Panc1 (cell line): ENCODE measurements at regions not wholly inside any gene's neighbourhood (a gene's known extent, or its start where the extent isn't known, plus 50 kb on each side); places are given as distances from the start of the nearest gene placed in this dataset.
A peak's percentile ranks its signal among the peaks of the same experiment; 100 is the strongest.

ENCODE experiments used
- ATAC-seq: fragments of 200-7000 bp; cut with Tn5 transposase; 2 replicates; pipeline ENCODE4 v1.9.1; 2020; ENCODE audit warnings: mild to moderate bottlenecking, moderate library complexity
- BruUV-seq: library from RNA; stranded (reverse); fragments of 400-500 nt; replicated peaks from 2 replicates; lab custom pipeline; 2021; lab: Mats Ljungman, UMichigan
- CTCF ChIA-PET: fragments of 300-600 bp; sonication (Branson Sonifier 250); formaldehyde crosslinking; loops from one replicate; lab custom pipeline; 2022; ENCODE audit warnings: antibody characterized with exemption; lab: Charles Lee
- POLR2A ChIA-PET: fragments of 300-600 bp; sonication (Branson Sonifier 250); formaldehyde crosslinking; loops from one replicate; lab custom pipeline; 2022; ENCODE audit warnings: antibody characterized with exemption; lab: Charles Lee
- DNase-seq: peaks from one replicate; pipeline ENCODE4 v3.0.0-alpha.2; 2010; ENCODE audit warnings: low read depth, low spot score
- H3K27ac ChIP-seq: 2 replicates; pipeline ENCODE4 v1.5.1; 2011; ENCODE audit warnings: mild to moderate bottlenecking, low read length, inconsistent platforms
- H3K27me3 ChIP-seq: fragments of 200-500 bp; sonication (Bioruptor generic); 2 replicates; pipeline ENCODE4 v1.6.0; 2014; ENCODE audit warnings: low read length, inconsistent platforms; ENCODE audit not compliant: control insufficient read depth, insufficient read depth
- H3K36me3 ChIP-seq: fragments of 200-500 bp; sonication (Bioruptor generic); 2 replicates; pipeline ENCODE4 v1.5.1; 2014; ENCODE audit warnings: inconsistent platforms, mild to moderate bottlenecking, low read length, moderate library complexity; ENCODE audit not compliant: control insufficient read depth, insufficient read depth
- H3K4me1 ChIP-seq: 2 replicates; pipeline ENCODE4 v1.5.1; 2011; ENCODE audit warnings: inconsistent platforms, mild to moderate bottlenecking, low read length, moderate library complexity; ENCODE audit not compliant: control insufficient read depth, insufficient read depth
- H3K4me3 ChIP-seq, 2 experiments: 2 replicates each; pipeline ENCODE4 v1.5.1; 2011 to 2012; ENCODE audit warnings: low read depth in 2 of 2, low read length in 2 of 2, mild to moderate bottlenecking in 2 of 2, inconsistent platforms in 1 of 2, moderate library complexity in 1 of 2
- H3K9me3 ChIP-seq: fragments of 200-500 bp; sonication (Bioruptor generic); 2 replicates; pipeline ENCODE4 v1.5.1; 2014; ENCODE audit warnings: low read depth, mild to moderate bottlenecking, inconsistent platforms, low read length, moderate library complexity; ENCODE audit not compliant: control insufficient read depth, insufficient read depth
- POLR2AphosphoS5 ChIP-seq: IDR thresholded peaks from 2 replicates; pipeline ENCODE4 v1.6.1; 2012; ENCODE audit warnings: mild to moderate bottlenecking, low read depth, low read length, moderate library complexity
- SIN3A ChIP-seq: IDR thresholded peaks from 2 replicates; pipeline ENCODE4 v1.6.1; 2012; ENCODE audit warnings: low read depth, mild to moderate bottlenecking, low read length, moderate library complexity, borderline replicate concordance; ENCODE audit not compliant: insufficient read depth
- TCF7L2 ChIP-seq: IDR thresholded peaks from 2 replicates; pipeline ENCODE4 v1.6.1; 2011; ENCODE audit warnings: mild to moderate bottlenecking, low read depth, low read length, inconsistent platforms
- in situ Hi-C: cut with HindIII; loops from 2 replicates; pipeline ENCODE4 v1.10.0; 2016; ENCODE audit warnings: low sequenced_read_pairs, low pct_unique_long_range_greater_than_20kb
- intact Hi-C: fragments of 100-400 bp; cut with micrococcal nuclease; formaldehyde crosslinking; loops from one replicate; pipeline ENCODE4 v1.10.0; 2022; ENCODE audit not compliant: unreplicated experiment
- TF ChIP-seq, protein P1 (sequence below): fragments of 450-650 bp; IDR thresholded peaks from 2 replicates; pipeline ENCODE4 v1.5.1; 2017; ENCODE audit warnings: mild to moderate bottlenecking
- TF ChIP-seq, protein P2 (sequence below), 2 experiments: IDR thresholded peaks; 2 replicates each; pipeline ENCODE4 v1.6.1; 2011 to 2012; ENCODE audit warnings: low read depth in 2 of 2, control low read depth in 1 of 2, low read length in 1 of 2, mild to moderate bottlenecking in 1 of 2, moderate library complexity in 1 of 2; ENCODE audit not compliant: insufficient read depth in 1 of 2

DNA sequence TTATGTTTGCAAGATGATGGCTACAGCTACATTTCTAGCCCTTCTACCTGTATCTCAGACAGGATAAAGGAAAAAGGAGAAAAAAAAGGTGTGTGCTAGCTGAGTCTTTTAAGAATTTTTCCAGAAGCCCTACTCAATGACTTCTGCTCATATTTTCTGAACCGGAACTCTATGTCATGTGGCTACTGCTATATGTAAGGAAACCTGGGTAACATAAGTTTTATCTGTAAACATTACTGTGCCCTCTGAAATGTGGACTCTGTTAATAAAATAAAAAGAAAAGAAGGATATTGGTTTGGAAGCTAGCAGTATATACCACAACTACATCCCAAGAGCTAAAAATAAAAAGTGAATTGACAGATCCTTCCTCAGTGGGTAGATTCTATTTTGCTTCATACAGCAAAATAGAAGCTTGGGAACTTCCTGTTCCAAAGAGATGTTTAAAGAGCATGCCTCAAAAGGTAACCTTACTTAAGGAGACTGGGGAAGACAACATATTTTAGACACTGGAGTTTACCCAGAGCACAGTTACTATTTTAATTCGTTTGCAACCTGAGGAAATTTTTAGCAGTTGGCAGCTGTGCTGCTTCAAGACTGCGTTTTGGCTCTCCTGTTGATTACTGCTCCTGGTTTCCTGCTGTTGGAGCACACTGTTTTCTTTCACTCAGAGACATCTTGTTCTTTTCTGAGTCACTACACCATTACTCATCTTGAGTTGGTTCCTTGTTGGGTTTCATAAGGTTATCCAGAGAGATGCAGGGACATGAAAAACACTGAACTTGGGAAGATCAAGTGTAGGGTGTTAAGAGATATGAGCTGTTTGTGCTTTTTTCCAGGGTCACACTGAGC, 280.7 kb downstream of the NFKBIZ start:
- Histone ChIP-seq H3K4me1 (no peaks in the 10 kb centered on the region), H3K27ac (no peak overlapping the region), H3K9me3 (peaks cover under 1% of the 10 kb centered on the region; the same call in 1 of the 2 replicates), H3K27me3 (no peaks in the 10 kb centered on the region), H3K36me3 (no peaks in the 10 kb centered on the region), H3K4me3 (no peak overlapping the region)
- intact Hi-C loops (no loop called here), in situ Hi-C loops (no loop called here)
- ChIA-PET CTCF (interaction anchor here (0.5 kb wide), 1 partner anchor 43 kb away, joined by 3 read pairs; no protein-coding TSS in a partner anchor), POLR2A (no interaction called here)
- peak; percentile 35 for DNase-seq
- no peak for ATAC-seq
- TF ChIP-seq, protein P1, sequence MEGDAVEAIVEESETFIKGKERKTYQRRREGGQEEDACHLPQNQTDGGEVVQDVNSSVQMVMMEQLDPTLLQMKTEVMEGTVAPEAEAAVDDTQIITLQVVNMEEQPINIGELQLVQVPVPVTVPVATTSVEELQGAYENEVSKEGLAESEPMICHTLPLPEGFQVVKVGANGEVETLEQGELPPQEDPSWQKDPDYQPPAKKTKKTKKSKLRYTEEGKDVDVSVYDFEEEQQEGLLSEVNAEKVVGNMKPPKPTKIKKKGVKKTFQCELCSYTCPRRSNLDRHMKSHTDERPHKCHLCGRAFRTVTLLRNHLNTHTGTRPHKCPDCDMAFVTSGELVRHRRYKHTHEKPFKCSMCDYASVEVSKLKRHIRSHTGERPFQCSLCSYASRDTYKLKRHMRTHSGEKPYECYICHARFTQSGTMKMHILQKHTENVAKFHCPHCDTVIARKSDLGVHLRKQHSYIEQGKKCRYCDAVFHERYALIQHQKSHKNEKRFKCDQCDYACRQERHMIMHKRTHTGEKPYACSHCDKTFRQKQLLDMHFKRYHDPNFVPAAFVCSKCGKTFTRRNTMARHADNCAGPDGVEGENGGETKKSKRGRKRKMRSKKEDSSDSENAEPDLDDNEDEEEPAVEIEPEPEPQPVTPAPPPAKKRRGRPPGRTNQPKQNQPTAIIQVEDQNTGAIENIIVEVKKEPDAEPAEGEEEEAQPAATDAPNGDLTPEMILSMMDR, result no peak
- TF ChIP-seq TCF7L2, result no peak
- TF ChIP-seq, protein P2, sequence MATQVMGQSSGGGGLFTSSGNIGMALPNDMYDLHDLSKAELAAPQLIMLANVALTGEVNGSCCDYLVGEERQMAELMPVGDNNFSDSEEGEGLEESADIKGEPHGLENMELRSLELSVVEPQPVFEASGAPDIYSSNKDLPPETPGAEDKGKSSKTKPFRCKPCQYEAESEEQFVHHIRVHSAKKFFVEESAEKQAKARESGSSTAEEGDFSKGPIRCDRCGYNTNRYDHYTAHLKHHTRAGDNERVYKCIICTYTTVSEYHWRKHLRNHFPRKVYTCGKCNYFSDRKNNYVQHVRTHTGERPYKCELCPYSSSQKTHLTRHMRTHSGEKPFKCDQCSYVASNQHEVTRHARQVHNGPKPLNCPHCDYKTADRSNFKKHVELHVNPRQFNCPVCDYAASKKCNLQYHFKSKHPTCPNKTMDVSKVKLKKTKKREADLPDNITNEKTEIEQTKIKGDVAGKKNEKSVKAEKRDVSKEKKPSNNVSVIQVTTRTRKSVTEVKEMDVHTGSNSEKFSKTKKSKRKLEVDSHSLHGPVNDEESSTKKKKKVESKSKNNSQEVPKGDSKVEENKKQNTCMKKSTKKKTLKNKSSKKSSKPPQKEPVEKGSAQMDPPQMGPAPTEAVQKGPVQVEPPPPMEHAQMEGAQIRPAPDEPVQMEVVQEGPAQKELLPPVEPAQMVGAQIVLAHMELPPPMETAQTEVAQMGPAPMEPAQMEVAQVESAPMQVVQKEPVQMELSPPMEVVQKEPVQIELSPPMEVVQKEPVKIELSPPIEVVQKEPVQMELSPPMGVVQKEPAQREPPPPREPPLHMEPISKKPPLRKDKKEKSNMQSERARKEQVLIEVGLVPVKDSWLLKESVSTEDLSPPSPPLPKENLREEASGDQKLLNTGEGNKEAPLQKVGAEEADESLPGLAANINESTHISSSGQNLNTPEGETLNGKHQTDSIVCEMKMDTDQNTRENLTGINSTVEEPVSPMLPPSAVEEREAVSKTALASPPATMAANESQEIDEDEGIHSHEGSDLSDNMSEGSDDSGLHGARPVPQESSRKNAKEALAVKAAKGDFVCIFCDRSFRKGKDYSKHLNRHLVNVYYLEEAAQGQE (IDR thresholded peaks at IDR 0.05; ENCODE audit: insufficient read depth in 1 of 2, low read depth in 2 of 2, low read length in 1 of 2), result no peak
- no peak for TF ChIP-seq POLR2AphosphoS5
- no peak for TF ChIP-seq SIN3A
- BruUV-seq, result no TSS peak

DNA sequence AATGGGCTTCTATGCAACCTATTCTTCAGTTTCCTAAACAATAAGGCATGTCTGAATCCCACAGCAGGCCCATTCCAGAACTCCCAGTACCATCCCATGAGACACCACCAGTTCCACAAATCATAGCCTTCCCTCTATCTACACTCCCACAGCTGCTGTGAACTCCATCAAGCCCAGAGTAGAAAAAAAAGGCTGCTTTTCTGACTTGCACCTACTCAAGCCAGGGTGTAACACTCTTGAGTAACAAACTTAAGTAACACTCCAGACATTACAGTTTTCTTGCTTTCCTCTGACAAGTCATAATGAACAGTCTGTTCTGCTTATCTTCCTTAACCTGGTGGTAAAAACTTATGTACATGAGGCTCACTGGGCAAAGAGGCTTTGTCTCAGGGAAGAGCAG, 283.1 kb downstream of the NFKBIZ start:
- H3K4me1 ChIP-seq, result no peaks in the 10 kb centered on the region
- H3K9me3 ChIP-seq, result no peaks in the 10 kb centered on the region; the same call in 1 of the 2 replicates
- no TSS peak for BruUV-seq
- H3K27me3 ChIP-seq, result no peaks in the 10 kb centered on the region
- ATAC-seq (no peak), DNase-seq (no peak)
- no peak overlapping the region for H3K4me3 ChIP-seq
- no peak overlapping the region for H3K27ac ChIP-seq
- POLR2A ChIA-PET, result no interaction called here
- TF ChIP-seq SIN3A (no peak), TCF7L2 (no peak)
- TF ChIP-seq, protein P2 (IDR thresholded peaks at IDR 0.05; ENCODE audit: insufficient read depth in 1 of 2, low read depth in 2 of 2, low read length in 1 of 2), result no peak
- intact Hi-C loops (no loop called here), in situ Hi-C loops (no loop called here)
- H3K36me3 ChIP-seq, result no peaks in the 10 kb centered on the region
- CTCF ChIA-PET, result no interaction called here
